ENCODE measurements at regions not wholly inside any gene's neighbourhood (a gene's known extent, or its start where the extent isn't known, plus 50 kb on each side); places are given as distances from the start of the nearest gene placed in this dataset.

DNA sequence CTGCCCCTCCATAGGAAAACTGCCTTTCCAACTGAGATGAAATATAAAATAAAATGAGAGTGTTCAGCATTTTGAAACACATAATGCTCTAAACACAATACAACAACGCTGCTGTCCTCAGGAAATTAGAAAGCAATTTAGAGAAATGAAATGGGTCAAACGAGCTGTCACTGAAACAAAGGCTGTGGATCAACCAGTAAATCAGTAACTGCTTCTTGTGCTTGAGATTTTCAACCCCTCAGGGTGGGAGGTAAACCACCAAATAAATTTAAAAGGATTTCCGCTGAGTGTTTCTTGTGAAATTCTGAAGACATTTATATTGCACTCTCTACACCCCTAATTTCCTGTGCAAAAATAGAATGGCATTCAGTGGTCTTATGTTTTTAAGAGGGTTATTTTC is 657.1 kb upstream of the SEL1L start:
- DNase-seq (no peak), ATAC-seq (ENCODE audit: low FRiP score in 2 of 2) (no peak)
- WGBS, 2 donors = 41 to 49% methylated on average over 3 of the region's 3 CpGs
- Histone ChIP-seq H3K9me3 (peaks cover 0 to 6% (median 3%) of the 10 kb centered on the region in 4 donors), H3K4me3 (no peak overlapping the region), H3K27me3 (no peaks in the 10 kb centered on the region), H3K4me1 (no peaks in the 10 kb centered on the region), H3K27ac (no peak overlapping the region), H3K36me3 (no peaks in the 10 kb centered on the region)
- TF ChIP-seq, protein P1, sequence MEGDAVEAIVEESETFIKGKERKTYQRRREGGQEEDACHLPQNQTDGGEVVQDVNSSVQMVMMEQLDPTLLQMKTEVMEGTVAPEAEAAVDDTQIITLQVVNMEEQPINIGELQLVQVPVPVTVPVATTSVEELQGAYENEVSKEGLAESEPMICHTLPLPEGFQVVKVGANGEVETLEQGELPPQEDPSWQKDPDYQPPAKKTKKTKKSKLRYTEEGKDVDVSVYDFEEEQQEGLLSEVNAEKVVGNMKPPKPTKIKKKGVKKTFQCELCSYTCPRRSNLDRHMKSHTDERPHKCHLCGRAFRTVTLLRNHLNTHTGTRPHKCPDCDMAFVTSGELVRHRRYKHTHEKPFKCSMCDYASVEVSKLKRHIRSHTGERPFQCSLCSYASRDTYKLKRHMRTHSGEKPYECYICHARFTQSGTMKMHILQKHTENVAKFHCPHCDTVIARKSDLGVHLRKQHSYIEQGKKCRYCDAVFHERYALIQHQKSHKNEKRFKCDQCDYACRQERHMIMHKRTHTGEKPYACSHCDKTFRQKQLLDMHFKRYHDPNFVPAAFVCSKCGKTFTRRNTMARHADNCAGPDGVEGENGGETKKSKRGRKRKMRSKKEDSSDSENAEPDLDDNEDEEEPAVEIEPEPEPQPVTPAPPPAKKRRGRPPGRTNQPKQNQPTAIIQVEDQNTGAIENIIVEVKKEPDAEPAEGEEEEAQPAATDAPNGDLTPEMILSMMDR (IDR thresholded peaks at IDR 0.05) = no peak
- TF ChIP-seq EP300 (IDR thresholded peaks at IDR 0.05) (no peak), POLR2A (IDR thresholded peaks at IDR 0.05) (no peak), POLR2AphosphoS5 (IDR thresholded peaks at IDR 0.05) (no peak)

DNA sequence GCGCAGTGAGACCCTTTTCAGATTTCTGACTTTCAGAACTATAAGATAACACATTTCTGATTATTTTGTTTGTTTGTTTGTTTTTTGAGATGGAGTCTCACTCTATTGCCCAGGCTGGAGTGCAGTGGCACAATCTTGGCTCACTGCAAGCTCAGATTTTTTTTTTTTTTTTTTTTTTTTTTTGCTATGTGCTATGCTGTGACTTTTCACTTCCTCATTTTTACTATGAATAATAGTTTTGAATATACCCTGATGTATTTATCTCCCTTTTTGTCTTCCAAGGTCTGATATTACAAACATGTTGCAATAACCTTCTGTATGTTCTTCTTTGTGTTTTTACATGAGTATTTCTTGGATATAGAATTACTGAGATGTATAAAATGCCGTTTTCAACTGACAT is 658.7 kb upstream of the SEL1L start:
- DNase-seq = no peak
- no peaks in the 10 kb centered on the region for H3K36me3 ChIP-seq
- no peaks in the 10 kb centered on the region for H3K27me3 ChIP-seq
- H3K27ac ChIP-seq = no peak overlapping the region
- H3K9me3 ChIP-seq = peaks cover 0 to 6% (median 3%) of the 10 kb centered on the region in 4 donors
- no peak for TF ChIP-seq EP300 (IDR thresholded peaks at IDR 0.05)
- TF ChIP-seq, protein P1 (IDR thresholded peaks at IDR 0.05) = no peak
- no peak for TF ChIP-seq POLR2AphosphoS5 (IDR thresholded peaks at IDR 0.05)
- no peak for ATAC-seq (ENCODE audit: low FRiP score in 2 of 2)
- 73% methylated on average over 2 of the region's 2 CpGs for WGBS, 2 donors
- H3K4me3 ChIP-seq = no peak overlapping the region
- H3K4me1 ChIP-seq = no peaks in the 10 kb centered on the region

DNA sequence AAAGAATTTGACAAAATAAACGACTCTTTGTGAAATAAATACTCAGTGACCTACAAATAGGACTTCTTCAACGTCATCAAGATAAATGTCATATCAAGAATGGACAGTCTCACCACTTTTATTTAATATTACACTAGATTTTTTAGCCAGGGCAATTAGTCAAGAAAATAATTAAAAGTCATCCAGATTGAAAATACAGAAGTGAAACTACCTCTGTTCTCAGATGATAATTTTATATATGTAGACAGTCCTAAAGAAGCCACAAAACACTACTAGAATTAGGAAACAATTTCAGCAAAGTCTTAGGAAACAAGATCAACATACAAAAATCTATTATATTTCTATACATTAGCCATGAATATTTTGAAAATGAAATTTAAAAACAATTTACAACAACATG is 689.6 kb upstream of the SEL1L start:
- H3K27me3 ChIP-seq = no peaks in the 10 kb centered on the region
- DNase-seq = no peak
- WGBS, 2 donors = 54 to 55% methylated on average over 2 of the region's 2 CpGs
- H3K36me3 ChIP-seq = no peaks in the 10 kb centered on the region
- TF ChIP-seq EP300 (IDR thresholded peaks at IDR 0.05) = no peak
- TF ChIP-seq, protein P1 (IDR thresholded peaks at IDR 0.05) = no peak
- no peak for TF ChIP-seq POLR2A (IDR thresholded peaks at IDR 0.05)
- TF ChIP-seq POLR2AphosphoS5 (IDR thresholded peaks at IDR 0.05) = no peak
- no peak for ATAC-seq (ENCODE audit: low FRiP score in 2 of 2)
- H3K27ac ChIP-seq = no peak overlapping the region
- no peaks in the 10 kb centered on the region for H3K9me3 ChIP-seq
- H3K4me3 ChIP-seq = no peak overlapping the region
- H3K4me1 ChIP-seq = no peaks in the 10 kb centered on the region

DNA sequence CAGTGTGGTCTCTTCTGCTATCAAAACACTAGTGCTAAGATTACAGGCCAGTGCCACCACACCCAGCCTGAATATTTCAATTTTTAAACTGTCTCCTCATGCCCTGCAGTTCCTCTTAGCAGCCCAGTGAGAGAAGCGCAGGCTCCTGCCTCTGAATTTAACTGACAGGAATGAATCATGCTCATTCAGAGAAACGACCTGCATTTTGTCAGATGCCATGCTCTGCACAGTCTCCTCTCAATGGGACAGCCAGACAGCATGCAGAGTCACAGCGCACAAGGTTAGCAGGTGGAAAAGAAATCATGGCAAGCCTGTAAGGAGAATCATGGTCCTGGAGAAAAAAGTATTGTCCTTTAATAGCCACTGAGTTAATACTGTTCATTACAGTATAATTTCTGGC is 691.0 kb upstream of the SEL1L start:
- no peaks in the 10 kb centered on the region for H3K4me1 ChIP-seq
- TF ChIP-seq POLR2AphosphoS5 (IDR thresholded peaks at IDR 0.05) (no peak), EP300 (IDR thresholded peaks at IDR 0.05) (no peak), POLR2A (IDR thresholded peaks at IDR 0.05) (no peak)
- TF ChIP-seq, protein P1 (IDR thresholded peaks at IDR 0.05) = no peak
- no peaks in the 10 kb centered on the region for H3K27me3 ChIP-seq
- H3K27ac ChIP-seq = no peak overlapping the region
- no peak overlapping the region for H3K4me3 ChIP-seq
- H3K9me3 ChIP-seq = no peaks in the 10 kb centered on the region
- DNase-seq (no peak), ATAC-seq (ENCODE audit: low FRiP score in 2 of 2) (no peak)
- WGBS, 2 donors = 59 to 71% methylated on average over 3 of the region's 3 CpGs
- H3K36me3 ChIP-seq = no peaks in the 10 kb centered on the region

DNA sequence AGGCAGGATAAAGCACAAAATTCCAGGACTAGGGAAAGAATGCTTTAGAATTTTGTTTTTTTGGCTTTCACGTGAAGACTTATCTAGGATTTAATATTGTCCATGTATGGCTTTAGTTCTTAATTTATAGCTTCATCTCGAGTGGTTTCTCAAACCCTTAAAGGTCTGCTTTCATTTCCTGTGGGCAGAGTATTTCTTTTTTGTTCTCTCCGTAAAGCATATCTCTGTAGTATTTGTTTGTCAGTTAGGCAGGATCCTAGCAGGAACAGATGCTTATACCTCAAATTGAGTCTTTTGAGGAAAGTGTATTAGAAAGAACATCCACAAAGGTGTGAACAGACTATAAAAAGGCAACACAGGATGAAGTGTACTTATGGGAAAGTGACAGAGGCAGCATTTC is 697.1 kb upstream of the SEL1L start:
- Histone ChIP-seq H3K4me3 (no peak overlapping the region), H3K36me3 (no peaks in the 10 kb centered on the region), H3K9me3 (no peaks in the 10 kb centered on the region), H3K27me3 (no peaks in the 10 kb centered on the region), H3K4me1 (no peaks in the 10 kb centered on the region), H3K27ac (no peak overlapping the region)
- 19 to 25% methylated on average over 3 of the region's 3 CpGs for WGBS, 2 donors
- DNase-seq (no peak), ATAC-seq (ENCODE audit: low FRiP score in 2 of 2) (no peak)
- TF ChIP-seq POLR2A (IDR thresholded peaks at IDR 0.05) = no peak
- no peak for TF ChIP-seq EP300 (IDR thresholded peaks at IDR 0.05)

Data from upper lobe of left lung (tissue), 6 donors.